Nephron progenitor cell (in vitro differentiated cells): ENCODE measurements at regions not wholly inside any gene's neighbourhood (a gene's known extent, or its start where the extent isn't known, plus 50 kb on each side); places are given as distances from the start of the nearest gene placed in this dataset.

ENCODE experiments used
- DNase-seq: peaks from one replicate; pipeline ENCODE4 v3.0.0; 2021
- H3K27ac Mint-ChIP-seq: 2 replicates; pipeline ENCODE4 v1.8.0; 2021; ENCODE audit warnings: mild to moderate bottlenecking, moderate library complexity, mixed read lengths
- H3K27me3 Mint-ChIP-seq: 2 replicates; pipeline ENCODE4 v1.8.0; 2021; ENCODE audit warnings: mild to moderate bottlenecking, low read depth, mixed read lengths; ENCODE audit not compliant: poor library complexity
- H3K36me3 Mint-ChIP-seq: 2 replicates; pipeline ENCODE4 v1.8.0; 2021; ENCODE audit warnings: low read depth, mixed read lengths
- H3K4me1 Mint-ChIP-seq: 2 replicates; pipeline ENCODE4 v1.8.0; 2021; ENCODE audit warnings: mixed read lengths
- H3K4me3 Mint-ChIP-seq: 2 replicates; pipeline ENCODE4 v1.8.0; 2021; ENCODE audit warnings: mild to moderate bottlenecking, moderate library complexity, mixed read lengths
- H3K9me3 Mint-ChIP-seq: 2 replicates; pipeline ENCODE4 v1.8.0; 2021; ENCODE audit warnings: mild to moderate bottlenecking, moderate library complexity, mixed read lengths
- CTCF ChIP-seq: fragments of 200-600 bp; sonication (generic); IDR thresholded peaks from 2 replicates; pipeline ENCODE4 v1.5.0; 2021; ENCODE audit warnings: antibody characterized with exemption

- DNase-seq: no peak
- no peaks in the 10 kb centered on the region for H3K9me3 Mint-ChIP-seq
- TF ChIP-seq CTCF: no peak
- H3K4me1 Mint-ChIP-seq: no peaks in the 10 kb centered on the region
- H3K36me3 Mint-ChIP-seq: no peaks in the 10 kb centered on the region
- H3K27me3 Mint-ChIP-seq: peaks cover 12% of the 10 kb centered on the region
- no peak overlapping the region for H3K27ac Mint-ChIP-seq
- H3K4me3 Mint-ChIP-seq: no peak overlapping the region
Measured at GRCh38 chr3:67305160-67305559, 307.1 kb downstream of the KBTBD8 start.

GRCh38 chr3:67305922-67306321 is 307.8 kb downstream of the KBTBD8 start:
- Mint-ChIP-seq H3K36me3 (no peaks in the 10 kb centered on the region), H3K27me3 (peaks cover 9% of the 10 kb centered on the region), H3K9me3 (no peaks in the 10 kb centered on the region), H3K4me3 (no peak overlapping the region), H3K4me1 (no peaks in the 10 kb centered on the region), H3K27ac (no peak overlapping the region)
- no peak for TF ChIP-seq CTCF
- no peak for DNase-seq

- no peaks in the 10 kb centered on the region for H3K36me3 Mint-ChIP-seq
- no peak overlapping the region for H3K27ac Mint-ChIP-seq
- no peak overlapping the region for H3K4me3 Mint-ChIP-seq
- H3K4me1 Mint-ChIP-seq: peaks cover 15% of the 10 kb centered on the region
- H3K9me3 Mint-ChIP-seq: no peaks in the 10 kb centered on the region
- H3K27me3 Mint-ChIP-seq: peaks cover 3% of the 10 kb centered on the region
- DNase-seq: no peak
- no peak for TF ChIP-seq CTCF
Measured at GRCh38 chr3:67311440-67311839, 313.3 kb downstream of the KBTBD8 start.

- no peak for DNase-seq
- peaks cover 6% of the 10 kb centered on the region for H3K27me3 Mint-ChIP-seq
- no peaks in the 10 kb centered on the region for H3K36me3 Mint-ChIP-seq
- H3K9me3 Mint-ChIP-seq: no peaks in the 10 kb centered on the region
- no peak overlapping the region for H3K27ac Mint-ChIP-seq
- no peak for TF ChIP-seq CTCF
- peaks cover 15% of the 10 kb centered on the region for H3K4me1 Mint-ChIP-seq
- H3K4me3 Mint-ChIP-seq: no peak overlapping the region
Measured at GRCh38 chr3:67312155-67312554, 314.0 kb downstream of the KBTBD8 start.

DNA sequence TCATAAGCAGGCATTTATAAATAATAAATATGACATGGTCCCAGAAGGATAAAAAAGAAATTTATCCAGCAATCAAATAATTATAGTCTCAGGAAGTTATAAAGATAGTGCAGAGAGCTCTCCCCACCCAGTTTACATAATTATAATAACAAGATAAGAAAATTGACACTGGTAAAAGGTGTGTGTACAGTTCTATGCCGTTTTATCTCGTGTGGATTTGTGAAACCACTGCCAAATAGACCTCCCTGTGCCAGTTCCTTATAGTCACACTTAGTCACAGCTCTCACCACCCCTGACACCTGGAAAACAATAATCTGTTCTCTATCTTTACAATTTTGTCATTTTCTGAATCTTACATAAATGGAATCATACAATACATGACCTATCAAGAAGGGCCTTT is 320.1 kb downstream of the KBTBD8 start:
- Mint-ChIP-seq H3K9me3 (peaks cover 4% of the 10 kb centered on the region), H3K27ac (no peak overlapping the region), H3K27me3 (peaks cover 3% of the 10 kb centered on the region), H3K36me3 (no peaks in the 10 kb centered on the region), H3K4me3 (no peak overlapping the region), H3K4me1 (no peaks in the 10 kb centered on the region)
- no peak for TF ChIP-seq CTCF
- DNase-seq: no peak

GRCh38 chr3:67324554-67324953 is 326.4 kb downstream of the KBTBD8 start:
- DNase-seq: no peak
- H3K4me3 Mint-ChIP-seq: no peak overlapping the region
- no peak for TF ChIP-seq CTCF
- H3K27me3 Mint-ChIP-seq: no peaks in the 10 kb centered on the region
- peaks cover 4% of the 10 kb centered on the region for H3K9me3 Mint-ChIP-seq
- no peaks in the 10 kb centered on the region for H3K4me1 Mint-ChIP-seq
- no peak overlapping the region for H3K27ac Mint-ChIP-seq
- H3K36me3 Mint-ChIP-seq: no peaks in the 10 kb centered on the region
